SH-SY5Y (cell line): ENCODE measurements at regions not wholly inside any gene's neighbourhood (a gene's known extent, or its start where the extent isn't known, plus 50 kb on each side); places are given as distances from the start of the nearest gene placed in this dataset.

ENCODE experiments used
- GATA2 ChIP-seq: IDR thresholded peaks from 2 replicates; pipeline ENCODE4 v1.6.1; 2011; ENCODE audit warnings: mild to moderate bottlenecking, low read depth, low read length
- GATA3 ChIP-seq: IDR thresholded peaks from 2 replicates; pipeline ENCODE4 v1.6.1; 2011; ENCODE audit warnings: low read depth, mild to moderate bottlenecking, low read length, moderate library complexity

GRCh38 chr1:200343874-200344273 lies 66.0 kb downstream of the ZNF281 start:
- no peak for TF ChIP-seq GATA3
- no peak for TF ChIP-seq GATA2
